ENCODE measurements at regions not wholly inside any gene's neighbourhood (a gene's known extent, or its start where the extent isn't known, plus 50 kb on each side); places are given as distances from the start of the nearest gene placed in this dataset.

DNA sequence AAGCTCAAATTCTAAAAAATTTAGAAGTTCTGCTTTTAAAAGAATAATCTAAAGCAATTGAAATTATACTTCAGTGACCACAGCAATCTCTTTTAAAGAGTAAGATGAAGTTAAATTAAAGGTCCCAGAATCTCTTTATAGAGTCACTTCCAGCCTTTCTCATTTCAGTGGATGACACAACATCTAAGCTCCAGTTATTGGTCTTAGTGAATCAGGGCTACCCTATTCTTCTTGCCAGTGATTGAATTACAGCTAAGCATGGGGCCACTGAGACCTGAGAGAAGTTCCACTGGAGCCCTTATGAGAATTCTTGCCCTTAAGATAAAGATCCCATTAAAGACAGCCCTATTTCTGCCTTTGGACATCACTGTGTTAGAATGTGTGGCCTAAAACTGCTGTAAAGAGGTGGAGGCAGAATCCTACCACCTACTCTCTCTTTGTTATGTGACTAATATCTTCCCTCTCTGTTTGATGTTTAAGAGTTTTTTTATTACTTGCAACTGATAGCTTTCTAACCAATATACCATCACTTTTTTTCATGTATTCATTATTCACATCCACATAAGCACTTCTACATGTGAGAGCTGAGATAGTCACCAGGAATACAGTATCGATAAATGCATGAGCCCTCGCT lies 128.6 kb downstream of the UNC5CL start:
- TF ChIP-seq, protein P1, sequence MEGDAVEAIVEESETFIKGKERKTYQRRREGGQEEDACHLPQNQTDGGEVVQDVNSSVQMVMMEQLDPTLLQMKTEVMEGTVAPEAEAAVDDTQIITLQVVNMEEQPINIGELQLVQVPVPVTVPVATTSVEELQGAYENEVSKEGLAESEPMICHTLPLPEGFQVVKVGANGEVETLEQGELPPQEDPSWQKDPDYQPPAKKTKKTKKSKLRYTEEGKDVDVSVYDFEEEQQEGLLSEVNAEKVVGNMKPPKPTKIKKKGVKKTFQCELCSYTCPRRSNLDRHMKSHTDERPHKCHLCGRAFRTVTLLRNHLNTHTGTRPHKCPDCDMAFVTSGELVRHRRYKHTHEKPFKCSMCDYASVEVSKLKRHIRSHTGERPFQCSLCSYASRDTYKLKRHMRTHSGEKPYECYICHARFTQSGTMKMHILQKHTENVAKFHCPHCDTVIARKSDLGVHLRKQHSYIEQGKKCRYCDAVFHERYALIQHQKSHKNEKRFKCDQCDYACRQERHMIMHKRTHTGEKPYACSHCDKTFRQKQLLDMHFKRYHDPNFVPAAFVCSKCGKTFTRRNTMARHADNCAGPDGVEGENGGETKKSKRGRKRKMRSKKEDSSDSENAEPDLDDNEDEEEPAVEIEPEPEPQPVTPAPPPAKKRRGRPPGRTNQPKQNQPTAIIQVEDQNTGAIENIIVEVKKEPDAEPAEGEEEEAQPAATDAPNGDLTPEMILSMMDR (IDR thresholded peaks at IDR 0.05; ENCODE audit: insufficient read depth, low read length, poor library complexity, severe bottlenecking), result no peak
- no peak for TF ChIP-seq EZH2phosphoT487 (conservative IDR thresholded peaks at IDR 0.05; ENCODE audit: low read length)
